IMR-90 (cell line): ENCODE measurements at regions not wholly inside any gene's neighbourhood (a gene's known extent, or its start where the extent isn't known, plus 50 kb on each side); places are given as distances from the start of the nearest gene placed in this dataset.

Experiments
- ATAC-seq: fragments of 200-7000 bp; cut with Tn5 transposase; 2 replicates; pipeline ENCODE4 v1.9.1; 2020; ENCODE audit warnings: low read depth, mild to moderate bottlenecking, moderate library complexity
- BruUV-seq: library from RNA; stranded (reverse); fragments of 400-500 nt; replicated peaks from 2 replicates; lab custom pipeline; 2021; lab: Mats Ljungman, UMichigan
- CTCF ChIA-PET: fragments of 300-600 bp; formaldehyde crosslinking; extraction: SDS; loops from one replicate; lab custom pipeline; 2021; ENCODE audit warnings: antibody characterized with exemption; lab: Yijun Ruan, JAX
- POLR2A ChIA-PET: fragments of 300-600 bp; sonication (Branson Sonifier 250); formaldehyde crosslinking; loops from one replicate; lab custom pipeline; 2022; ENCODE audit warnings: antibody characterized with exemption; ENCODE audit not compliant: unreplicated experiment; lab: Charles Lee
- DNase-seq: peaks from one replicate; pipeline ENCODE4 v3.0.0; 2013
- H2AFZ ChIP-seq: replicated peaks from 2 replicates; pipeline ENCODE3; 2013; ENCODE audit warnings: low read length, mild to moderate bottlenecking; ENCODE audit not compliant: poor library complexity
- H2AK5ac ChIP-seq: 2 replicates; pipeline ENCODE4 v1.6.1; 2013; ENCODE audit warnings: low read depth, low read length, inconsistent platforms
- H2AK9ac ChIP-seq: replicated peaks from 2 replicates; pipeline ENCODE3; 2013; ENCODE audit warnings: mild to moderate bottlenecking, low read depth, low read length, moderate library complexity; ENCODE audit not compliant: poor library complexity
- H2BK120ac ChIP-seq: 2 replicates; pipeline ENCODE4 v1.6.1; 2013; ENCODE audit warnings: low read depth, low read length, inconsistent platforms
- H2BK15ac ChIP-seq: 3 replicates; pipeline ENCODE4 v1.6.1; 2013; ENCODE audit warnings: low read depth, low read length, inconsistent platforms
- H2BK20ac ChIP-seq: 2 replicates; pipeline ENCODE4 v1.6.1; 2013; ENCODE audit warnings: low read depth, mild to moderate bottlenecking, inconsistent platforms, low read length, moderate library complexity
- H2BK5ac ChIP-seq: 2 replicates; pipeline ENCODE4 v1.6.1; 2013; ENCODE audit warnings: mild to moderate bottlenecking, low read depth, low read length, inconsistent platforms; ENCODE audit not compliant: poor library complexity, severe bottlenecking
- H3K14ac ChIP-seq: replicated peaks from 2 replicates; pipeline ENCODE4 v1.6.1; 2013; ENCODE audit warnings: low read depth, low read length, inconsistent platforms
- H3K18ac ChIP-seq: 2 replicates; pipeline ENCODE4 v1.6.1; 2013; ENCODE audit warnings: low read depth, low read length, control low read depth
- H3K23ac ChIP-seq: 2 replicates; pipeline ENCODE4 v1.6.1; 2013; ENCODE audit warnings: low read depth, low read length, inconsistent platforms
- H3K27ac ChIP-seq: 2 replicates; pipeline ENCODE4 v1.5.1; 2013; ENCODE audit warnings: mild to moderate bottlenecking, control low read depth, low read length; ENCODE audit not compliant: insufficient read depth
- H3K27me3 ChIP-seq: 2 replicates; pipeline ENCODE4 v1.6.1; 2013; ENCODE audit warnings: low read length; ENCODE audit not compliant: control insufficient read depth, insufficient read depth
- H3K36me3 ChIP-seq: 2 replicates; pipeline ENCODE4 v1.6.1; 2013; ENCODE audit warnings: low read length, mixed read lengths; ENCODE audit not compliant: control insufficient read depth, insufficient read depth
- H3K4ac ChIP-seq: 2 replicates; pipeline ENCODE4 v1.6.1; 2013; ENCODE audit warnings: low read depth, low read length, inconsistent platforms
- H3K4me1 ChIP-seq: 2 replicates; pipeline ENCODE4 v1.6.1; 2013; ENCODE audit warnings: low read length, mixed read lengths; ENCODE audit not compliant: control insufficient read depth, insufficient read depth
- H3K4me2 ChIP-seq: 2 replicates; pipeline ENCODE4 v1.6.1; 2013; ENCODE audit warnings: low read depth, mild to moderate bottlenecking, control low read depth, low read length, moderate library complexity
- H3K4me3 ChIP-seq: 2 replicates; pipeline ENCODE4 v1.5.1; 2013; ENCODE audit warnings: low read depth, mild to moderate bottlenecking, control low read depth, low read length, moderate library complexity; ENCODE audit not compliant: insufficient read depth
- H3K56ac ChIP-seq: 2 replicates; pipeline ENCODE4 v1.6.1; 2013; ENCODE audit warnings: low read length, inconsistent platforms; ENCODE audit not compliant: insufficient read depth; ENCODE audit errors: extremely low read depth
- H3K79me1 ChIP-seq, 2 experiments: 2 replicates each; pipeline ENCODE4 v1.6.1; 2013; ENCODE audit warnings: low read length in 2 of 2, inconsistent platforms in 1 of 2, low read depth in 1 of 2
- H3K9ac ChIP-seq: 2 replicates; pipeline ENCODE4 v1.6.1; 2013; ENCODE audit warnings: low read depth, low read length, control low read depth
- H3K9me1 ChIP-seq: 2 replicates; pipeline ENCODE4 v1.6.1; 2013; ENCODE audit warnings: low read length, inconsistent platforms; ENCODE audit not compliant: insufficient read depth
- H3K9me3 ChIP-seq: 2 replicates; pipeline ENCODE4 v1.6.1; 2013; ENCODE audit warnings: low read length; ENCODE audit not compliant: control insufficient read depth, insufficient read depth
- H4K20me1 ChIP-seq: 2 replicates; pipeline ENCODE4 v1.6.1; 2013; ENCODE audit warnings: low read length, inconsistent platforms; ENCODE audit not compliant: insufficient read depth
- H4K5ac ChIP-seq: 2 replicates; pipeline ENCODE4 v1.6.1; 2013; ENCODE audit warnings: mild to moderate bottlenecking, low read depth, low read length, control low read depth
- H4K8ac ChIP-seq, 2 experiments: 2 replicates each; pipeline ENCODE4 v1.6.1; 2013; ENCODE audit warnings: low read depth in 2 of 2, low read length in 2 of 2, control low read depth in 1 of 2, inconsistent platforms in 1 of 2
- H4K91ac ChIP-seq: 2 replicates; pipeline ENCODE4 v1.6.1; 2013; ENCODE audit warnings: low read depth, low read length, inconsistent platforms; ENCODE audit not compliant: insufficient read depth
- CHD1 ChIP-seq: IDR thresholded peaks from 2 replicates; pipeline ENCODE4 v1.6.1; 2012; ENCODE audit warnings: low read depth, low read length, improper control_type of control experiment
- SMC3 ChIP-seq: fragments of 150-350 bp; IDR thresholded peaks from 2 replicates; pipeline ENCODE4 v1.6.1; 2016; ENCODE audit warnings: low read depth, mild to moderate bottlenecking, antibody characterized with exemption, low read length, moderate library complexity
- WGBS, 2 experiments: methylation state at CpG; one replicate each; pipeline versions ENCODE4 v1.1.5 to v1.1.7; 2013; ENCODE audit warnings: missing lambda C conversion rate in 2 of 2; ENCODE audit not compliant: insufficient read length in 1 of 2; ENCODE audit errors: extremely low coverage in 2 of 2; 5-methylcytosine and 5-hydroxymethylcytosine counted together
- dilution Hi-C: fragments of 300-500 bp; cut with HindIII; formaldehyde crosslinking; loops from one replicate; pipeline ENCODE4 v1.14.3; 2018; ENCODE audit warnings: low sequenced_read_pairs; ENCODE audit not compliant: unreplicated experiment
- in situ Hi-C: fragments of 300-500 bp; cut with MboI; formaldehyde crosslinking; loops from 3 replicates; pipeline ENCODE4 v1.14.3; 2019; ENCODE audit warnings: low sequenced_read_pairs, inconsistent platforms, mixed read lengths
- intact Hi-C: fragments of 100-400 bp; cut with micrococcal nuclease; formaldehyde crosslinking; loops from 2 replicates; pipeline ENCODE4 v1.10.0; 2022

- Histone ChIP-seq H2BK20ac (no peak overlapping the region), H3K23ac (no peak overlapping the region), H3K9ac (no peak overlapping the region), H3K9me3 (peaks cover 40% of the 10 kb centered on the region), H3K4me1 (no peaks in the 10 kb centered on the region), H4K8ac (no peak overlapping the region), H3K56ac (no peak overlapping the region), H3K27me3 (no peaks in the 10 kb centered on the region), H3K18ac (no peak overlapping the region), H3K36me3 (no peaks in the 10 kb centered on the region), H4K91ac (no peak overlapping the region), H2AFZ (no peak overlapping the region), H3K4me3 (no peak overlapping the region), H2BK5ac (no peak overlapping the region), H3K79me1 (no peaks in the 10 kb centered on the region), H3K4ac (no peak overlapping the region), H3K4me2 (no peak overlapping the region), H2AK9ac (no peak overlapping the region), H3K27ac (no peak overlapping the region), H3K14ac (no peak overlapping the region), H2AK5ac (no peak overlapping the region), H2BK15ac (no peak overlapping the region), H4K20me1 (no peaks in the 10 kb centered on the region), H4K5ac (no peak overlapping the region), H3K9me1 (no peaks in the 10 kb centered on the region), H2BK120ac (no peak overlapping the region)
- POLR2A ChIA-PET = no interaction called here
- intact Hi-C loops (no loop called here), dilution Hi-C loops (no loop called here), in situ Hi-C loops (no loop called here)
- no CpG with 5 or more reads among the region's 11 CpGs for WGBS, 2 experiments
- no peak for ATAC-seq
- CTCF ChIA-PET = no interaction called here
- no peak for TF ChIP-seq SMC3
- no peak for TF ChIP-seq CHD1
- no peak for DNase-seq
- BruUV-seq = no TSS peak
Observed at GRCh38 chr2:453132-453531, 165.2 kb upstream of the ALKAL2 start.
